ENCODE measurements at regions not wholly inside any gene's neighbourhood (a gene's known extent, or its start where the extent isn't known, plus 50 kb on each side); places are given as distances from the start of the nearest gene placed in this dataset.

DNA sequence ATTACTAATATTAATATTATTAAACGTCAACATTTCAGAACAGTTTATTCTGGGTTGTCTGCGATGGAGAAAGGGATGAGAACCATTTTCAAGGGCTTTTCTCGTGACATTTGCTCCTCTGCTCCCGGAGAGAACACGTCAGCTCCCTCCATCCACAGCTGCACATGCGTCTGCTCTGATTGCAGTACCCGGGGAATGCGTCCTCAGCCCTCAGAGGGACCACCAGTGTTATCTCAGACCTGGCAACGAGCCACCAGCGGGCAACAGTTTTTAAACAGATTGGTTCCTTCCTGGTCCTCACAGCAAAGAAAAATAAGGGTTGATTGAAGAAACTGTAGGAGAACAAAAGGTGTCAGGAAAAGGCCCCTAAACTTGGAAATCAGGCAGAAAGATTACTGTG lies 202.2 kb upstream of the ADAMTS9 start:
- ChIA-PET CTCF (no interaction called here), POLR2A (no interaction called here)
- Histone ChIP-seq H3K27me3 (replicated peaks; ENCODE audit: control insufficient read depth, insufficient read depth, low read length) (no peaks in the 10 kb centered on the region), H3K9me3 (no peaks in the 10 kb centered on the region), H3K4me1 (no peaks in the 10 kb centered on the region), H3K36me3 (ENCODE audit: control insufficient read depth, insufficient read depth, low read length) (no peaks in the 10 kb centered on the region), H3K4me3 (ENCODE audit: low read depth, low read length) (no peak overlapping the region)
- H3K36me3 Mint-ChIP-seq (ENCODE audit: insufficient read depth, unreplicated experiment): no peaks in the 10 kb centered on the region
- TF ChIP-seq, protein P1, sequence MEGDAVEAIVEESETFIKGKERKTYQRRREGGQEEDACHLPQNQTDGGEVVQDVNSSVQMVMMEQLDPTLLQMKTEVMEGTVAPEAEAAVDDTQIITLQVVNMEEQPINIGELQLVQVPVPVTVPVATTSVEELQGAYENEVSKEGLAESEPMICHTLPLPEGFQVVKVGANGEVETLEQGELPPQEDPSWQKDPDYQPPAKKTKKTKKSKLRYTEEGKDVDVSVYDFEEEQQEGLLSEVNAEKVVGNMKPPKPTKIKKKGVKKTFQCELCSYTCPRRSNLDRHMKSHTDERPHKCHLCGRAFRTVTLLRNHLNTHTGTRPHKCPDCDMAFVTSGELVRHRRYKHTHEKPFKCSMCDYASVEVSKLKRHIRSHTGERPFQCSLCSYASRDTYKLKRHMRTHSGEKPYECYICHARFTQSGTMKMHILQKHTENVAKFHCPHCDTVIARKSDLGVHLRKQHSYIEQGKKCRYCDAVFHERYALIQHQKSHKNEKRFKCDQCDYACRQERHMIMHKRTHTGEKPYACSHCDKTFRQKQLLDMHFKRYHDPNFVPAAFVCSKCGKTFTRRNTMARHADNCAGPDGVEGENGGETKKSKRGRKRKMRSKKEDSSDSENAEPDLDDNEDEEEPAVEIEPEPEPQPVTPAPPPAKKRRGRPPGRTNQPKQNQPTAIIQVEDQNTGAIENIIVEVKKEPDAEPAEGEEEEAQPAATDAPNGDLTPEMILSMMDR (IDR thresholded peaks at IDR 0.05; ENCODE audit: insufficient read depth in 1 of 2, low read depth in 1 of 2, low read length in 1 of 2, severe bottlenecking in 1 of 2, unreplicated experiment in 1 of 2): no peak
- no peak overlapping the region for H3K27ac Mint-ChIP-seq (ENCODE audit: unreplicated experiment)
- H3K4me1 Mint-ChIP-seq (ENCODE audit: low read depth, unreplicated experiment): no peaks in the 10 kb centered on the region
- intact Hi-C loops (cut with micrococcal nuclease; ENCODE audit: unreplicated experiment): no loop called here
- no peaks in the 10 kb centered on the region for H3K27me3 Mint-ChIP-seq (ENCODE audit: insufficient read depth, unreplicated experiment)
- no peak overlapping the region for H3K4me3 Mint-ChIP-seq (ENCODE audit: unreplicated experiment)
- BruUV-seq (replicated peaks): no TSS peak
- peaks cover 9% of the 10 kb centered on the region for H3K9me3 Mint-ChIP-seq (ENCODE audit: unreplicated experiment)
- no peak for DNase-seq

DNA sequence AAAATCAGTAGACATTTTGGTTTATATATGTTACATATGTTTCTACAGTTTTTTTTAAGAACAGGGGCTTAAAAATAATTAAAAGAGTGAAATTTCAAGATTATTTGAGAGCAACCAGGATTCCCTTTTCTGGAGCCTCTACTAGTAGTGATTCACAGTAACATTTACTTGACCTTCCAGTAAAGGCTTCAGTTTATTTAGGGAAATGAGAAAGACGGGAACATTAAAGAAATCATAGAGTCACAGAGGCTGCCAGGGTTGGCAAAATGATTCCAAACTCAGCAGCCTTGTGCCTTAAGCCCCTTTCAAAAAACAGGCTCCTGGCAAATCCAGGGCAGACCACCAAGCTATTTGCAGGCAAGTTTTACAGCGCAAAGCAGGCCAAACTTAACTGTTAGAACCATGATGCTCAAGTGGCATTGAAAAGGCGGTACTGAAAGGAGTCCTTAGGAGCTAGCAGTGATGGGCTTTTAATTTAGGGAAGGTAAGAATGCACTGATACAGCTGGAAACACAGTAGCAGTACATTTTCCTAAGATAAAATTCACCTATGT lies 201.1 kb upstream of the ADAMTS9 start:
- H3K4me3 ChIP-seq (ENCODE audit: low read depth, low read length): no peak overlapping the region
- Mint-ChIP-seq H3K36me3 (ENCODE audit: insufficient read depth, unreplicated experiment) (no peaks in the 10 kb centered on the region), H3K27me3 (ENCODE audit: insufficient read depth, unreplicated experiment) (no peaks in the 10 kb centered on the region), H3K27ac (ENCODE audit: unreplicated experiment) (no peak overlapping the region), H3K4me1 (ENCODE audit: low read depth, unreplicated experiment) (no peaks in the 10 kb centered on the region), H3K4me3 (ENCODE audit: unreplicated experiment) (no peak overlapping the region), H3K9me3 (ENCODE audit: unreplicated experiment) (peaks cover 9% of the 10 kb centered on the region)
- TF ChIP-seq, protein P1 (IDR thresholded peaks at IDR 0.05; ENCODE audit: insufficient read depth in 1 of 2, low read depth in 1 of 2, low read length in 1 of 2, severe bottlenecking in 1 of 2, unreplicated experiment in 1 of 2): no peak
- intact Hi-C loops (cut with micrococcal nuclease; ENCODE audit: unreplicated experiment): no loop called here
- ChIA-PET CTCF (no interaction called here), POLR2A (no interaction called here)
- H3K27me3 ChIP-seq (replicated peaks; ENCODE audit: control insufficient read depth, insufficient read depth, low read length): no peaks in the 10 kb centered on the region
- H3K36me3 ChIP-seq (ENCODE audit: control insufficient read depth, insufficient read depth, low read length): no peaks in the 10 kb centered on the region
- no TSS peak for BruUV-seq (replicated peaks)
- H3K9me3 ChIP-seq: no peaks in the 10 kb centered on the region
- H3K4me1 ChIP-seq: no peaks in the 10 kb centered on the region
- no peak for DNase-seq

DNA sequence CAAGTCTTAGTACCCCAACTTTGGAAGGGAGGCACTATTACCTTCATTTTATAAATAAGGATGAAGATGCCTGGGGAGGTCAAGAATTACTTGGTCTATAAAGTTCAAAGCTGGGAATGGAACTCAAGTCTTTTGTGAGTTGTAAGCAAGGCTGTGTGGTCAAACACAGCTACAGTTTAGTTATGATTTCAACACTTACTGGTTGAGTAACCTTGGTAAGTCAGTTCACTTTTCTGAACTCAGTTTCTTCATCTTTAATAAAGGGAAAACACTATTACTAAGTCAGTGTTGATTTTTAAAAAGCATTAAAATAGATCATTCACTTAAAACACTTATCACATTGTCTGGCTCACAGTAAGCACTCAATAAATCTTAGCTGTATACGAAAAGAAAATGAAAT lies 200.4 kb upstream of the ADAMTS9 start:
- DNase-seq: no peak
- Histone ChIP-seq H3K4me1 (no peaks in the 10 kb centered on the region), H3K27me3 (replicated peaks; ENCODE audit: control insufficient read depth, insufficient read depth, low read length) (no peaks in the 10 kb centered on the region), H3K36me3 (ENCODE audit: control insufficient read depth, insufficient read depth, low read length) (no peaks in the 10 kb centered on the region), H3K4me3 (ENCODE audit: low read depth, low read length) (no peak overlapping the region), H3K9me3 (no peaks in the 10 kb centered on the region)
- Mint-ChIP-seq H3K9me3 (ENCODE audit: unreplicated experiment) (peaks cover 9% of the 10 kb centered on the region), H3K4me1 (ENCODE audit: low read depth, unreplicated experiment) (no peaks in the 10 kb centered on the region), H3K27me3 (ENCODE audit: insufficient read depth, unreplicated experiment) (no peaks in the 10 kb centered on the region), H3K36me3 (ENCODE audit: insufficient read depth, unreplicated experiment) (no peaks in the 10 kb centered on the region), H3K27ac (ENCODE audit: unreplicated experiment) (no peak overlapping the region), H3K4me3 (ENCODE audit: unreplicated experiment) (no peak overlapping the region)
- no TSS peak for BruUV-seq (replicated peaks)
- POLR2A ChIA-PET: no interaction called here
- intact Hi-C loops (cut with micrococcal nuclease; ENCODE audit: unreplicated experiment): no loop called here
- TF ChIP-seq, protein P1 (IDR thresholded peaks at IDR 0.05; ENCODE audit: insufficient read depth in 1 of 2, low read depth in 1 of 2, low read length in 1 of 2, severe bottlenecking in 1 of 2, unreplicated experiment in 1 of 2): no peak
- CTCF ChIA-PET: no interaction called here

Data from Caco-2 (cell line).